NT2/D1 (cell line): ENCODE measurements at regions not wholly inside any gene's neighbourhood (a gene's known extent, or its start where the extent isn't known, plus 50 kb on each side); places are given as distances from the start of the nearest gene placed in this dataset.
A peak's percentile ranks its signal among the peaks of the same experiment; 100 is the strongest.

Source experiments
- DNase-seq: peaks from one replicate; pipeline ENCODE4 v3.0.0-alpha.2; 2011; ENCODE audit warnings: low read depth, low spot score
- H3K27me3 ChIP-seq: 2 replicates; pipeline ENCODE4 v1.6.0; 2011; ENCODE audit warnings: mild to moderate bottlenecking; ENCODE audit not compliant: insufficient read length, insufficient read depth
- H3K36me3 ChIP-seq: 2 replicates; pipeline ENCODE4 v1.6.1; 2011; ENCODE audit warnings: mild to moderate bottlenecking, low read length, mixed read lengths; ENCODE audit not compliant: insufficient read depth, insufficient read length
- H3K4me1 ChIP-seq: 2 replicates; pipeline ENCODE4 v1.5.1; 2011; ENCODE audit not compliant: insufficient read depth, insufficient read length
- H3K4me3 ChIP-seq: 2 replicates; pipeline ENCODE4 v1.5.1; 2011; ENCODE audit warnings: low read depth; ENCODE audit not compliant: insufficient read length
- H3K9ac ChIP-seq: 2 replicates; pipeline ENCODE4 v1.6.0; 2011; ENCODE audit warnings: low read depth; ENCODE audit not compliant: insufficient read length
- H3K9me3 ChIP-seq: 2 replicates; pipeline ENCODE4 v1.5.1; 2011; ENCODE audit warnings: mild to moderate bottlenecking, low read length; ENCODE audit not compliant: insufficient read depth
- SUZ12 ChIP-seq: IDR thresholded peaks from 2 replicates; pipeline ENCODE4 v1.6.1; 2011; ENCODE audit not compliant: insufficient read length, insufficient read depth; ENCODE audit errors: extremely low read depth
- YY1 ChIP-seq: IDR thresholded peaks from 2 replicates; pipeline ENCODE4 v1.6.1; 2011; ENCODE audit not compliant: insufficient read length, insufficient read depth
- ZNF274 ChIP-seq: IDR thresholded peaks from 2 replicates; pipeline ENCODE4 v1.6.1; 2011; ENCODE audit warnings: mild to moderate bottlenecking, low read depth, low read length

GRCh38 chr19:31068268-31068667 is 281.0 kb downstream of the TSHZ3 start:
- H3K9ac ChIP-seq, result no peak overlapping the region

DNA sequence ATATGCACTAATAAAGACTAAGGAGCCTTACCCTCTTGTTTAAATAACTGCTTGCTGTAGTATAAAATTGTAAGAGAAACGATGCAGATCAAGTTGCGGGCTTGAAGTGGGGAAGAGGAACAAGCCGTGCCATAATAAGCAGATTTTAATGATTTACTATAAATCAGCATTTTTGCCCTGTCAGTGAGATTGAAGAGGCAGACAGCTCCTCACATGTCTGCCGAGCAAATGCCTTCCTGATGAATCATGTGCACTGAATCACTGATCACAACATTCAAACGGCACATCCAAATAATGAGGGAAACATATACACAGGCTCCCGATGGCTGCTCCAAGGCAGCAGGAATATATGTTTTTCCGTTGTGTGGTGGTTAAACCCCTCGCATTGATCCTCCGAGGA is 282.9 kb downstream of the TSHZ3 start:
- H3K9ac ChIP-seq, result no peak overlapping the region
- no peak overlapping the region for H3K4me3 ChIP-seq
- TF ChIP-seq SUZ12, result no peak
- no peak for TF ChIP-seq ZNF274
- no peak for TF ChIP-seq YY1
- H3K27me3 ChIP-seq, result no peaks in the 10 kb centered on the region
- no peaks in the 10 kb centered on the region for H3K9me3 ChIP-seq
- no peaks in the 10 kb centered on the region for H3K36me3 ChIP-seq
- DNase-seq, result no peak
- H3K4me1 ChIP-seq, result no peaks in the 10 kb centered on the region

More at GRCh38 chr19:31068268-31068667, 281.0 kb downstream of the TSHZ3 start:
- H3K27me3 ChIP-seq, result no peaks in the 10 kb centered on the region
- no peaks in the 10 kb centered on the region for H3K9me3 ChIP-seq
- DNase-seq, result no peak
- H3K36me3 ChIP-seq, result no peaks in the 10 kb centered on the region
- no peak for TF ChIP-seq ZNF274
- TF ChIP-seq SUZ12, result no peak
- no peak for TF ChIP-seq YY1
- H3K4me1 ChIP-seq, result no peaks in the 10 kb centered on the region
- no peak overlapping the region for H3K4me3 ChIP-seq

DNA sequence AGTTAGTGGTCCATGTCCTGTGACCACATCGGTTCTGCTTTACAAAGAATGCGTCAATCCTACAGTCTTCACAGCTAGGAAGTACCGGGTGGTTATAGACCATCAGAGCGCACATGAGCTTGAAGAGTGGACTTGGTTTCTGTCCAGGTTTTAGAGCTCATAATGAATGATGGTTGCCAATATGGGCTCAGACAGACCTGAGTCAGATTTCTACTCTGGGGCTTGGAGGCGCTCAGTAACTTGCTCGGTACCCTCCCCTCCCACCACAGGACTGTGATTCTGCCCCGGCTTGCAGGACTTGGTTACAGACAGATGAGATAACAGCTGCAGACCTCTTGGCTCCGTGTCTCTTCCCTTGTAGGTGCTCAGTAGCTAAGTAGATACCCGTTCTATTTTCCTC is 284.7 kb downstream of the TSHZ3 start:
- Histone ChIP-seq H3K9me3 (no peaks in the 10 kb centered on the region), H3K36me3 (no peaks in the 10 kb centered on the region), H3K9ac (no peak overlapping the region), H3K27me3 (no peaks in the 10 kb centered on the region), H3K4me3 (no peak overlapping the region), H3K4me1 (no peaks in the 10 kb centered on the region)
- TF ChIP-seq SUZ12 (no peak), YY1 (no peak)
- no peak for DNase-seq

DNA sequence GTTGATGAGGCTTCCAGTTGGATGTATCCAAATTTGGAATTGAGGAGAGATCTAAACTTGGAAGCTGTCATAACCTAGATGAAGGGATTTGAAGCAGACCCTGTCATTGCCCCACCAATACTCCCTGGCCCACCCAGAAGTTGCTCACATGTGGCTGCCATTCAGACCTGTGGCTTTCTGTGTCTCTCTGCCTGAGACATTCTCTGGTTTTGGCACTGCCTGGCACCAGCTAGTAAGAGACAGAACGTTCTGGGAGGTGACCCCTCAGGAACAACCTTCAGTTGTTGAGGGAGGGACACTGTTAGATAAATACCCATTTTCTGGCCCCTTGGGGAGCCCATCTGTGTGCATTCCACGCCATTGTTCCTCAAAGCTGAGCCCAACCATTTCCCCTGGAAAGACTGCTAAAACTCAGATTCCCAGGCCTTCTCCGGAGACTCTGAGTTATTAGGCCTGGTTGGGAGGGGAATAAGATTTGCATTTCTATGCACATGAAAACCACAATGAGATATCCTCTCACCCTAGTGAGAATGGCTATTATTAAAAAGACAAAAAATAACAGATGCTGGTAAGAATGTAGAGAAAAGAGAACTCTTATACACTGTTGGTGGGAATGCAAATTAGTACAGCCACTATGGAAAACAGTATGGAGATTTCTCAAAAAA is 290.4 kb downstream of the TSHZ3 start:
- no peak for DNase-seq
- H3K4me3 ChIP-seq, result no peak overlapping the region
- no peaks in the 10 kb centered on the region for H3K27me3 ChIP-seq
- TF ChIP-seq YY1 (no peak), SUZ12 (no peak), ZNF274 (no peak)
- no peaks in the 10 kb centered on the region for H3K4me1 ChIP-seq
- H3K36me3 ChIP-seq, result no peaks in the 10 kb centered on the region
- no peaks in the 10 kb centered on the region for H3K9me3 ChIP-seq
- H3K9ac ChIP-seq, result no peak overlapping the region

GRCh38 chr19:31057476-31057875 is 291.8 kb downstream of the TSHZ3 start:
- no peak overlapping the region for H3K9ac ChIP-seq

DNA sequence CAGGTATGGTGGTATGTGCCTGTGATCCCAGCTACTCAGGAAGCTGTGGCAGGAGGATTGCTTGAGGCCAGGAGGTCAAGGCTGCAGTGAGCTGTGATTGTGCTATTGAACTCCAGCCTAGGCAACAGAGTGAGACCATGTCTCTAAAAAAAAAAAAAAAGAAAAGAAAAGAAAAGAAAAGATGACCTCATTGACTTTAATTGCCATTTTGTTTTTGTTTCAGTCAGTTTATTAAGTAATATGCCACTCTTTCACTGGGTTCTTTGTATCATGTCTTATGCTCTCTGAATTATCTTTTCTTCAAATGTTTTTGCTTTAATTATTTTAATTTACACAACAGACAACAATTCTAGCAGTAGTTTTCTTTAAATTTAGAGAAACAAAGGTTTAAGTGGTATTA is 293.8 kb downstream of the TSHZ3 start:
- no peaks in the 10 kb centered on the region for H3K36me3 ChIP-seq
- H3K4me3 ChIP-seq, result no peak overlapping the region
- no peaks in the 10 kb centered on the region for H3K9me3 ChIP-seq
- no peak for DNase-seq
- TF ChIP-seq YY1 (no peak), SUZ12 (no peak), ZNF274 (no peak)
- H3K9ac ChIP-seq, result no peak overlapping the region
- H3K4me1 ChIP-seq, result no peaks in the 10 kb centered on the region
- H3K27me3 ChIP-seq, result no peaks in the 10 kb centered on the region

More at GRCh38 chr19:31057476-31057875, 291.8 kb downstream of the TSHZ3 start:
- H3K4me1 ChIP-seq, result no peaks in the 10 kb centered on the region
- no peaks in the 10 kb centered on the region for H3K27me3 ChIP-seq
- no peaks in the 10 kb centered on the region for H3K36me3 ChIP-seq
- DNase-seq, result no peak
- H3K9me3 ChIP-seq, result no peaks in the 10 kb centered on the region
- H3K4me3 ChIP-seq, result no peak overlapping the region
- TF ChIP-seq ZNF274 (no peak), YY1 (no peak), SUZ12 (no peak)

GRCh38 chr19:31054430-31054829 is 294.8 kb downstream of the TSHZ3 start:
- no peak overlapping the region for H3K4me3 ChIP-seq
- H3K36me3 ChIP-seq, result no peaks in the 10 kb centered on the region
- TF ChIP-seq ZNF274 (no peak), SUZ12 (no peak), YY1 (no peak)
- DNase-seq, result peak; percentile 20
- H3K9ac ChIP-seq, result no peak overlapping the region
- no peaks in the 10 kb centered on the region for H3K27me3 ChIP-seq
- no peaks in the 10 kb centered on the region for H3K9me3 ChIP-seq
- no peaks in the 10 kb centered on the region for H3K4me1 ChIP-seq

- no peaks in the 10 kb centered on the region for H3K9me3 ChIP-seq
- no peak for TF ChIP-seq SUZ12
- TF ChIP-seq YY1, result no peak
- no peak for TF ChIP-seq ZNF274
- H3K4me1 ChIP-seq, result no peaks in the 10 kb centered on the region
- H3K4me3 ChIP-seq, result no peak overlapping the region
- H3K9ac ChIP-seq, result no peak overlapping the region
- no peaks in the 10 kb centered on the region for H3K36me3 ChIP-seq
- H3K27me3 ChIP-seq, result no peaks in the 10 kb centered on the region
- DNase-seq, result no peak
These were observed 299.8 kb downstream of the TSHZ3 start for GRCh38 chr19:31049431-31049830.
